ENCODE measurements at regions not wholly inside any gene's neighbourhood (a gene's known extent, or its start where the extent isn't known, plus 50 kb on each side); places are given as distances from the start of the nearest gene placed in this dataset.

- 69 to 76% methylated on average over 5 to 7 of the region's 7 CpGs for WGBS, 2 donors (ENCODE audit: low coverage in 1 of 2)
- Histone ChIP-seq H3K27ac (no peak overlapping the region), H3K27me3 (no peaks in the 10 kb centered on the region), H3K4me1 (no peaks in the 10 kb centered on the region), H3K4me3 (no peak overlapping the region), H3K9me3 (no peaks in the 10 kb centered on the region), H3K36me3 (no peaks in the 10 kb centered on the region)
- ATAC-seq, result no peak
- TF ChIP-seq EP300 (IDR thresholded peaks at IDR 0.05) (no peak), POLR2A (IDR thresholded peaks at IDR 0.05) (no peak), CTCF (IDR thresholded peaks at IDR 0.05) (no peak), POLR2AphosphoS5 (IDR thresholded peaks at IDR 0.05) (no peak)
These were observed 71.1 kb upstream of the ZNF281 start for GRCh38 chr1:200480964-200481363.

GRCh38 chr1:200479816-200480215 is 70.0 kb upstream of the ZNF281 start:
- no peak for TF ChIP-seq CTCF (IDR thresholded peaks at IDR 0.05)
- TF ChIP-seq POLR2A (IDR thresholded peaks at IDR 0.05), result no peak
- no peak for TF ChIP-seq POLR2AphosphoS5 (IDR thresholded peaks at IDR 0.05)
- TF ChIP-seq EP300 (IDR thresholded peaks at IDR 0.05), result no peak
- Histone ChIP-seq H3K27me3 (no peaks in the 10 kb centered on the region), H3K4me1 (no peaks in the 10 kb centered on the region), H3K27ac (no peak overlapping the region), H3K9me3 (no peaks in the 10 kb centered on the region), H3K36me3 (no peaks in the 10 kb centered on the region), H3K4me3 (no peak overlapping the region)
- ATAC-seq, result no peak

GRCh38 chr1:200478945-200479558 is 69.2 kb upstream of the ZNF281 start:
- no peaks in the 10 kb centered on the region for H3K36me3 ChIP-seq
- no peaks in the 10 kb centered on the region for H3K4me1 ChIP-seq
- H3K4me3 ChIP-seq, result no peak overlapping the region
- WGBS, 2 donors (ENCODE audit: low coverage in 1 of 2), result 80 to 89% methylated on average over 1 to 4 of the region's 6 CpGs
- no peak overlapping the region for H3K27ac ChIP-seq
- TF ChIP-seq CTCF (IDR thresholded peaks at IDR 0.05), result no peak
- no peak for TF ChIP-seq EP300 (IDR thresholded peaks at IDR 0.05)
- TF ChIP-seq POLR2AphosphoS5 (IDR thresholded peaks at IDR 0.05), result no peak
- TF ChIP-seq POLR2A (IDR thresholded peaks at IDR 0.05), result no peak
- ATAC-seq, result no peak
- H3K9me3 ChIP-seq, result no peaks in the 10 kb centered on the region
- H3K27me3 ChIP-seq, result no peaks in the 10 kb centered on the region

GRCh38 chr1:200478239-200478623 is 68.4 kb upstream of the ZNF281 start:
- 89 to 100% methylated on average over 3 to 4 of the region's 4 CpGs for WGBS, 2 donors (ENCODE audit: low coverage in 1 of 2)
- TF ChIP-seq POLR2AphosphoS5 (IDR thresholded peaks at IDR 0.05), result no peak
- no peak for TF ChIP-seq POLR2A (IDR thresholded peaks at IDR 0.05)
- no peak for TF ChIP-seq CTCF (IDR thresholded peaks at IDR 0.05)
- TF ChIP-seq EP300 (IDR thresholded peaks at IDR 0.05), result no peak

GRCh38 chr1:200474633-200475032 is 64.8 kb upstream of the ZNF281 start:
- Histone ChIP-seq H3K27ac (no peak overlapping the region), H3K36me3 (no peaks in the 10 kb centered on the region), H3K9me3 (no peaks in the 10 kb centered on the region), H3K4me1 (no peaks in the 10 kb centered on the region), H3K4me3 (no peak overlapping the region), H3K27me3 (peaks cover 10% of the 10 kb centered on the region)
- 72 to 77% methylated on average over 3 of the region's 3 CpGs for WGBS, 2 donors (ENCODE audit: low coverage in 1 of 2)
- TF ChIP-seq POLR2A (IDR thresholded peaks at IDR 0.05) (no peak), CTCF (IDR thresholded peaks at IDR 0.05) (no peak), POLR2AphosphoS5 (IDR thresholded peaks at IDR 0.05) (no peak), EP300 (IDR thresholded peaks at IDR 0.05) (no peak)
- no peak for ATAC-seq

More at GRCh38 chr1:200478239-200478623, 68.4 kb upstream of the ZNF281 start:
- peaks cover 3% of the 10 kb centered on the region for H3K27me3 ChIP-seq
- H3K4me1 ChIP-seq, result no peaks in the 10 kb centered on the region
- H3K4me3 ChIP-seq, result no peak overlapping the region
- H3K27ac ChIP-seq, result no peak overlapping the region
- H3K36me3 ChIP-seq, result no peaks in the 10 kb centered on the region
- H3K9me3 ChIP-seq, result no peaks in the 10 kb centered on the region
- ATAC-seq, result no peak

All from gastroesophageal sphincter (tissue), 4 donors.